OCI-LY7 (cell line): ENCODE measurements at regions not wholly inside any gene's neighbourhood (a gene's known extent, or its start where the extent isn't known, plus 50 kb on each side); places are given as distances from the start of the nearest gene placed in this dataset.

Experiments used
- BruUV-seq: library from RNA; stranded (reverse); fragments of 400-500 nt; replicated peaks from 2 replicates; lab custom pipeline; 2021; lab: Mats Ljungman, UMichigan
- CTCF ChIA-PET: fragments of 300-600 bp; sonication (Branson Sonifier 250); formaldehyde crosslinking; loops from one replicate; lab custom pipeline; 2022; ENCODE audit warnings: antibody characterized with exemption; ENCODE audit not compliant: unreplicated experiment; lab: Charles Lee
- POLR2A ChIA-PET: fragments of 300-600 bp; sonication (Branson Sonifier 250); formaldehyde crosslinking; loops from one replicate; lab custom pipeline; 2022; ENCODE audit warnings: antibody characterized with exemption; lab: Charles Lee
- DNase-seq: peaks from one replicate; pipeline ENCODE4 v3.0.0-alpha.2; 2015; ENCODE audit warnings: low spot score
- H2AFZ ChIP-seq: fragments of 200-600 bp; sonication (generic), shearing (Covaris generic); 2 replicates; pipeline ENCODE4 v1.6.1; 2014; ENCODE audit warnings: mild to moderate bottlenecking, antibody characterized with exemption, low read length, moderate library complexity
- H3K27ac ChIP-seq: fragments of 200-600 bp; sonication (generic); 2 replicates; pipeline ENCODE4 v1.5.1; 2014; ENCODE audit warnings: mixed run types, low read depth, mild to moderate bottlenecking, moderate library complexity, low read length, inconsistent platforms; ENCODE audit not compliant: poor library complexity, severe bottlenecking
- H3K36me3 ChIP-seq: fragments of 200-600 bp; sonication (generic); 2 replicates; pipeline ENCODE4 v1.6.1; 2014; ENCODE audit warnings: mild to moderate bottlenecking, antibody characterized with exemption, low read length, moderate library complexity, mixed read lengths; ENCODE audit not compliant: insufficient read depth
- H3K4me1 ChIP-seq: fragments of 200-600 bp; sonication (generic); 2 replicates; pipeline ENCODE4 v1.5.1; 2014; ENCODE audit warnings: mild to moderate bottlenecking, low read length; ENCODE audit not compliant: insufficient read depth, poor library complexity, severe bottlenecking
- H3K4me2 ChIP-seq: fragments of 200-600 bp; sonication (generic); 2 replicates; pipeline ENCODE4 v1.6.1; 2014; ENCODE audit warnings: mild to moderate bottlenecking, low read length
- H3K4me3 ChIP-seq: fragments of 200-600 bp; sonication (generic); 2 replicates; pipeline ENCODE4 v1.5.1; 2014; ENCODE audit warnings: mild to moderate bottlenecking, low read depth, low read length; ENCODE audit not compliant: poor library complexity, severe bottlenecking
- H3K79me2 ChIP-seq: fragments of 200-600 bp; sonication (generic); 2 replicates; pipeline ENCODE4 v1.6.1; 2016; ENCODE audit warnings: low read depth, mild to moderate bottlenecking, low read length, moderate library complexity, mixed read lengths; ENCODE audit not compliant: insufficient read depth
- H3K9me2 ChIP-seq: fragments of 200-600 bp; sonication (generic); 2 replicates; pipeline ENCODE4 v1.6.1; 2016; ENCODE audit warnings: mild to moderate bottlenecking, low read length, mixed read lengths; ENCODE audit not compliant: insufficient read depth
- H3K9me3 ChIP-seq: fragments of 200-600 bp; sonication (generic); 2 replicates; pipeline ENCODE4 v1.6.1; 2014; ENCODE audit warnings: mild to moderate bottlenecking, mixed run types, low read length, mixed read lengths
- H4K20me1 ChIP-seq: fragments of 200-600 bp; sonication (generic); 2 replicates; pipeline ENCODE4 v1.6.1; 2014; ENCODE audit warnings: mild to moderate bottlenecking, antibody characterized with exemption, low read length, moderate library complexity, mixed read lengths; ENCODE audit not compliant: insufficient read depth
- CTCF ChIP-seq: fragments of 200-600 bp; sonication (generic); conservative IDR thresholded peaks from 2 replicates; pipeline ENCODE4 v1.5.1; 2014; ENCODE audit warnings: mild to moderate bottlenecking, antibody characterized with exemption, low read length, moderate library complexity, mixed read lengths
- EZH2phosphoT487 ChIP-seq: fragments of 200-600 bp; sonication (generic); IDR thresholded peaks from 2 replicates; pipeline ENCODE4 v1.6.1; 2018; ENCODE audit warnings: low read depth, borderline replicate concordance, mild to moderate bottlenecking, mixed run types, antibody characterized with exemption, low read length, moderate library complexity, mixed read lengths
- intact Hi-C: fragments of 100-400 bp; cut with micrococcal nuclease; formaldehyde crosslinking; loops from one replicate; pipeline ENCODE4 v1.10.0; 2022; ENCODE audit not compliant: unreplicated experiment

DNA sequence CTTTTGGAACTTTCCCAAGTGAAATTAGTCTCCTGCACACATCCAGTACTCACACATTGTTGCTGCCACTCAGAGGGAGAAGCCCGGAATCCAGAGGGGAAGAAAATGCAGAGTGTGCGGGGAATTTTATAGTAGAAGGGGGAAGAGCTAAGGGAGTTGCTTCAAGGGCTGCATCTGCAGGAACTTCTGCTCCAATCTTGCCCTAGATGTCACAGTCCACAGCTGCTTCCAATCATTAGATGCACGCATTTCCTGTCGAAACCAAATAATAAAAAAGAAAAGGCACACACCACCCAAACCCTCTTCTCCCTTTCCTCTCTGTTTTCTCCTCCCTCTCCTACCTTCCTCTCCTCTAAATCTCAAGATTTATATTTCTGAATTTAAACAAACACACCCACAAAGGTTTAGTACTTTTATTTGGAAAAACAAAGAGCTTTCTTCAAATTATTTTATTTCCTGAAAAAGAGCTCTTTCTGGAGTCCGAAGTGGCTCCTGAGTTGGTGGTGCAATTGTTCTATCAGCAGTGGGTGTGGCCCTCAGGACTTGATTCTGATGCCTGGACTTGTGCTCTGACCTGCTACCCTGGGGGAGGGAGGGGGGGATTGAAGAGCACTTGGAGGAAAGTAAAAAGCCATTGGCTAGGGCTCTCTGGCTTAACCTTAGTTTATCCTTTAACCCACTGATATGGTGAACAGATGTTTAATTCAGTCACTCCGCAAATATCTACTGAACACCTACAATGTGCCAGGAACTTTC, 72.0 kb downstream of the KCNE4 start:
- Histone ChIP-seq H3K4me2 (no peak overlapping the region), H4K20me1 (no peaks in the 10 kb centered on the region), H3K4me3 (no peak overlapping the region), H3K79me2 (no peaks in the 10 kb centered on the region), H3K9me2 (no peaks in the 10 kb centered on the region), H3K9me3 (no peaks in the 10 kb centered on the region), H3K4me1 (no peaks in the 10 kb centered on the region), H2AFZ (no peak overlapping the region), H3K36me3 (no peaks in the 10 kb centered on the region), H3K27ac (no peak overlapping the region)
- intact Hi-C loops, result no loop called here
- no TSS peak for BruUV-seq
- POLR2A ChIA-PET, result interaction anchor here (0.6 kb wide), 2 partner anchors 21 to 493 kb away, joined by 3 to 4 read pairs; no protein-coding TSS in a partner anchor
- CTCF ChIA-PET, result no interaction called here
- TF ChIP-seq CTCF, result no peak
- TF ChIP-seq EZH2phosphoT487, result no peak
- no peak for DNase-seq

DNA sequence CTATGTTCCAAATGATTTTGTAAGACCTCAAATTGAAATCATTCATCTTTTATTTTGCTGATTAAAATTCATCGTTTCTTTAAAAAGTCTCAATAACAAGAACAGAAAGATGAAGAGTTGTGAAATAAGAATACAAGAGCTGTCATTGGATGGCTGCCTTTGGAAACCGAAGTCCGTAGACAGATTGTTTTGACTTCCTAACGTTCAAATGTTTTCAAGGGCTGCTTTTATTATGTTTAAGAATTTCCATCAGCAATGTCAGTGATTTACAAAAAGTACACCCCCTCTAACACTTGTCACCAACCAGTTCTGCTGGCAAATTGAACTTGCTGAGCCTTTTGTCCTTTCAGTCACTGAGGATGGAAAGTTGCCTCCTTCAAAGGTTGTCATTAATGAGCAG, 89.6 kb downstream of the KCNE4 start:
- Histone ChIP-seq H3K4me2 (no peak overlapping the region), H3K4me3 (no peak overlapping the region), H3K9me2 (0 out of 2 replicates have a peak, but pooled peaks cover 4% of the 10 kb centered on the region), H3K27ac (no peak overlapping the region), H4K20me1 (no peaks in the 10 kb centered on the region), H3K79me2 (no peaks in the 10 kb centered on the region), H3K4me1 (no peaks in the 10 kb centered on the region), H3K9me3 (no peaks in the 10 kb centered on the region), H3K36me3 (no peaks in the 10 kb centered on the region), H2AFZ (no peak overlapping the region)
- CTCF ChIA-PET, result no interaction called here
- intact Hi-C loops, result no loop called here
- POLR2A ChIA-PET, result no interaction called here
- no peak for DNase-seq
- BruUV-seq, result no TSS peak
- TF ChIP-seq CTCF (no peak), EZH2phosphoT487 (no peak)

GRCh38 chr2:223142118-223142517, 90.1 kb downstream of the KCNE4 start:
- no peak for DNase-seq
- H3K9me2 ChIP-seq, result 0 out of 2 replicates have a peak, but pooled peaks cover 3% of the 10 kb centered on the region
- H3K79me2 ChIP-seq, result no peaks in the 10 kb centered on the region
- TF ChIP-seq CTCF (no peak), EZH2phosphoT487 (no peak)
- no peaks in the 10 kb centered on the region for H3K4me1 ChIP-seq
- no peaks in the 10 kb centered on the region for H3K36me3 ChIP-seq
- no TSS peak for BruUV-seq
- intact Hi-C loops, result no loop called here
- no peak overlapping the region for H3K27ac ChIP-seq
- H3K9me3 ChIP-seq, result no peaks in the 10 kb centered on the region
- ChIA-PET POLR2A (interaction anchor here (0.5 kb wide), 1 partner anchor 9 kb away, joined by 3 read pairs; no protein-coding TSS in a partner anchor), CTCF (no interaction called here)
- no peaks in the 10 kb centered on the region for H4K20me1 ChIP-seq
- H2AFZ ChIP-seq, result no peak overlapping the region
- H3K4me3 ChIP-seq, result no peak overlapping the region
- no peak overlapping the region for H3K4me2 ChIP-seq
